ENCODE measurements at regions not wholly inside any gene's neighbourhood (a gene's known extent, or its start where the extent isn't known, plus 50 kb on each side); places are given as distances from the start of the nearest gene placed in this dataset.
A peak's percentile ranks its signal among the peaks of the same experiment; 100 is the strongest.

DNA sequence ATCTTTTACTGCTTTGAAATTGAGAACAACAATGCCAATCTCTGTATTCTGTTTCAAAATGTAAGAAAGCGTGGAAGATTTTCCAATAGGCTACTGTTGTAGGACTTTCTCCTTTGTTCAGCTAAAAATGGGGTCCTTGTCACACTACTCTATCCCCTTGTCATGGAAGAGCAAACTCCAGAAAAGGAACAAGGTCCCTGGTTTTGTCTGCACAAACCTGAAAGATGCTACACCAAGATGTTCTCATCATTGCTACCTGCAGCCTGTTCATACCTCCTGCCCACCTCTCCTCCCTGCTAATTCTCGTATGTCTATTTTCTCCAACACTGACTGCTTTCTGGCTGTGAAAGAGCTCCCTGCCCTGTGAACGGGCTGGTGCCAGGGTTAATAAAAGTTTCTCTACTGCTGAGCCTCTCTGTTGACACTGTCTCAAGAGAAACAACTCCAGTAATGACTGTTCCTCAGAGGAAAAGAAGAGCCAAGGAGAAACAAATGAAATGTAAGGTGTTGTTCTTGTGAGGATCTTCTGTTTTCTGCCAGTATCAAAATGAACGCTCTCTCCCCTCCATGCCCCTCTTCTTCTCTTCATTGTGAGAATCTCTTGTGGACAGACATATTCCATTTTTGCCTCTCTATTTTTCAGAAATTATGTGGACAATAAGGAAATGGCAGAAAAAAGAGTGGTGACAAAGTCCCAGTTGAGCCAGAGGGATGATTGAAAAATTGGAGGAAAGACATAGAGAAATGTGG is 287.1 kb downstream of the ADGB start:
- no peak for DNase-seq (ENCODE audit: low spot score)
- in situ Hi-C loops (cut with HindIII; ENCODE audit: low sequenced_read_pairs) = no loop called here

DNA sequence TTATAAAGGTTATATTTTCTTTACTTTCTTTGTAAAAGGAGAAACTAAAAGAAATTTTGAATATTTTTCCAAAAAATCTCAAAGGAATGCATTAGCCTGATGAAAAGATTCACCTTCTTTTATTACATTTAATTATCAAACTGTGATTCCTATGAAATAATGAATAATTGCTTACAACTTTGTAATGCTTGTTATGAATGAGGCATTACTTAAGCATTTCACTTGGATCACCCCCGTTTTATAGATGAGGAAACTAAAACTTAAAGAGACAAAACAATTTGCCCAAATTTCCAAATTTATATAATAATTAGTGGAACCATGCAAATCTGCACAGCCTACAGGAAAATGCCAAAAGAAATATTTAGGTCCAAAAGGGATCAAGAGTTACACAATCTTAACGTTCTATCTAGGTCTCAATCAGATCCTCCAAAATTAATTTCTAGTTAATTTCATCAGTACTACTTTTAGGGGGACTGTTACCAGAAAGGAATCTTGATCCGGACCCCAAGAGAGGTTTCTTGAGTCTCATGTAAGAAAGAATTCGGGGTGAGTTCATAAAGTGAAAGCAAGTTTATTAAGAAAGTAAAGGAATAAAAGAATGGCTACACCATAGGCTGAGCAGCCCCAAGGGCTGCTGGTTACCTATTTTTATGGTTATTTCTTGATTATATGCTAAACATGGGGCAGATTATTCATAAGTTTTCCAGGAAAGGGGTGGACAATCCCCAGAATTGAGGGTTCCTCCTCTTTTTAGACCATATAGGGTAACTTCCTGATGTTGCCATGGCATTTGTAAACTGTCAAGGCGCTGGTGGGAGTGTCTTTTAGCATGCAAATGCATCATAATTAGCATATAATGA is 288.0 kb downstream of the ADGB start:
- in situ Hi-C loops (cut with HindIII; ENCODE audit: low sequenced_read_pairs) = no loop called here
- no peak for DNase-seq (ENCODE audit: low spot score)

DNA sequence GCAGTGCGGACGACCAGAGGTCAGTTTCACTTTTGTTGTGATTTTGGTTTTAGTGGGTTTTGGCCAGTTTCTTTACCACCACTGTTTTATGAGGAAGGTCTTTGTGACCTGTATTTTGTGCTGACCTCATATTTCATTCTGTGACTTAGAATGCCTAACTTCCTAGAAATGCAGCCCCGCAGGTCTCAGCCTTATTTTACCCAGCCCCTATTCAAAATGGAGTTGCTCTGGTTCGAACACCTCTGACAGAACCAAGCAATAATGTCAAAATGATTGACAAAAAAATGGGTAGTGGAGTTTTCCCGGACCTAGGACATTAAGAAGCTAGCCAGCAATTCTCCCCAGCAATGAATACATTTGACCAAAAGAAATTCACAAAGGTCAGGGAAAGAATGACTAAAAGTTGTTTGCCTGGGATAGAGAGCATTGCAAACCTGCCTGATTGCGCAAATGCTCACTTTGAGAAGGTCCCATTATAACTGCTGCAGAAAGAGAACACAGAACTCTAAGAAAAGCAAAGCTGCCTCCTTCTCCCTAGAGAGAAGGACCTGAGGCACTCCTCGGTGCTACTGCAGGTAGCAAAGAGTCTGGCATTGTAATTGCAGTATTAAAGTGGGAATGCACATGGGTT is 288.8 kb downstream of the ADGB start:
- in situ Hi-C loops (cut with HindIII; ENCODE audit: low sequenced_read_pairs) = no loop called here
- DNase-seq (ENCODE audit: low spot score) = no peak

DNA sequence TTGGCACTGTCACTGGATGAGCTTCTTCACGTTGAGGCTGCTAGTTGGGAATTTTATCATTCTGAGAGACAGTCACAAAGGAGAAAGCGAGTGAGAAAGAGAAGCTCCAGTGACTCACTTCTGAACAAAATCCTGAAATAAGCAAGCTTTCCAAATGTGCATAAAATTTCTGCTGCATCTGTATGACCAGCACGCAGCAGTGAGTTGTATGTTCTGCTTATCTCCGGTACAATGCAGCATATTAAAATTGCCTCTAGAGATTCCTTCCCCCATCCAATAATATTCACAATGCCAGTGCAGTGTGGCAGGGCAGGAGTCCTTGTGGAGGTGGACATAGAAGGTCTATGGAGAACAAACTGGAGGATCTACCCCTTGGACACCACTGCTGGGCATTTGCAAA is 290.5 kb downstream of the ADGB start:
- in situ Hi-C loops (cut with HindIII; ENCODE audit: low sequenced_read_pairs) = no loop called here
- DNase-seq (ENCODE audit: low spot score) = no peak

- no peak for DNase-seq (ENCODE audit: low spot score)
- in situ Hi-C loops (cut with HindIII; ENCODE audit: low sequenced_read_pairs) = no loop called here
Observed at GRCh38 chr6:146890172-146890571, 291.4 kb downstream of the ADGB start.

DNA sequence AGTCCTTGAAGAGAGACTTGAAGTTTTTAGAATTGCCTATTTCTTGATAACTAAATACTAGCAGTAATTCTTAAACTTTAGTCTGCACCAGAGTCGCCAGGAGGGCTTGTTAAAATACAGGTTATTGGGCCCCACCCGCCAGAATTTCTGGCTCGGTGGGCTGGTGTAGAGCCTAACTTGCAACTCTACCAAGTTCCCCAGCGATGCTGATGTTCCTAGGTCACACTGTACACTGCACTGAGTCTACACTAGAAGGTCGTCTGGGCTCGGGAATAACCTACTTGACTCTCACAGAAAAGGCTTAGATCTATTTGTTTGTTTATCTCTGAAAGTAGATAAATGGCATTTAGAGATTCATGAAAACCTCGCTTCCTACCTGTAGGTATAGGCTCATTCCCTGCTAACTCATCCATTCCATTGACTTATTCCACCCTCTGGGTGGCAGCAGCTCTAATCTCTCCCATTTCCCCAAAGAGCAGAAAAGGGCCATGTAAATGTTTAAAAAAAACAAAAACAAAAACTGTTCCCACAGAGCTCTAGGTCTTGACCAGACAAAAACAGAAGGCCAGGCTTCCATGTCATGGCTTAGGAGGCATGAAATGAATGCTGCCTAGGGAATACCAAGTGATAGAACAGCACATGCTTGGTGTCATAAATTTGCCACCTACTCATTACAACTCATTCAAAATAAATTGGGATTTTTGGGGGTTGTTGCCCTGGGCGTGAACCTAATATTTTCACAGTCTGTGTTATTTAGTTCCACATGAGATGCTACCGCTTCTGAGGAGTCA is 292.1 kb downstream of the ADGB start:
- in situ Hi-C loops (cut with HindIII; ENCODE audit: low sequenced_read_pairs) = no loop called here

GRCh38 chr6:146891615-146892265 is 293.0 kb downstream of the ADGB start:
- in situ Hi-C loops (cut with HindIII; ENCODE audit: low sequenced_read_pairs) = no loop called here

More for the DNA sequence above, 292.1 kb downstream of the ADGB start:
- peak; percentile 29 for DNase-seq (ENCODE audit: low spot score)

DNA sequence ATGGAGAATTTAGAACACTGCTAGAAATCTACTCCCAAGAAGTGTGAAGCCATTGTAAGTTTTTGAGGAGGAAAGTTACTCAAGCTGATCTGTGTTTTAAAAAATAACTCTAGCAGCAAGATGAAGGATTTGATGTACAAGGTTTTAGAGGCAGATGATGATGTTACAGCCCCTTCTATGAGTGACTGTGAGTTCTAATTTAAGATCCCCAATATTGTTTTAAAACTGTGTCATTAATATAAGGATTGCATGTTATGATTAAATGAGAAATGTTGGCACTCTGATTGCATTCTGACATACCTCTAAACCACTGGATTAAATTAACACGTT is 293.5 kb downstream of the ADGB start:
- DNase-seq (ENCODE audit: low spot score) = no peak
- in situ Hi-C loops (cut with HindIII; ENCODE audit: low sequenced_read_pairs) = no loop called here

More at GRCh38 chr6:146891615-146892265, 293.0 kb downstream of the ADGB start:
- DNase-seq (ENCODE audit: low spot score) = no peak

DNA sequence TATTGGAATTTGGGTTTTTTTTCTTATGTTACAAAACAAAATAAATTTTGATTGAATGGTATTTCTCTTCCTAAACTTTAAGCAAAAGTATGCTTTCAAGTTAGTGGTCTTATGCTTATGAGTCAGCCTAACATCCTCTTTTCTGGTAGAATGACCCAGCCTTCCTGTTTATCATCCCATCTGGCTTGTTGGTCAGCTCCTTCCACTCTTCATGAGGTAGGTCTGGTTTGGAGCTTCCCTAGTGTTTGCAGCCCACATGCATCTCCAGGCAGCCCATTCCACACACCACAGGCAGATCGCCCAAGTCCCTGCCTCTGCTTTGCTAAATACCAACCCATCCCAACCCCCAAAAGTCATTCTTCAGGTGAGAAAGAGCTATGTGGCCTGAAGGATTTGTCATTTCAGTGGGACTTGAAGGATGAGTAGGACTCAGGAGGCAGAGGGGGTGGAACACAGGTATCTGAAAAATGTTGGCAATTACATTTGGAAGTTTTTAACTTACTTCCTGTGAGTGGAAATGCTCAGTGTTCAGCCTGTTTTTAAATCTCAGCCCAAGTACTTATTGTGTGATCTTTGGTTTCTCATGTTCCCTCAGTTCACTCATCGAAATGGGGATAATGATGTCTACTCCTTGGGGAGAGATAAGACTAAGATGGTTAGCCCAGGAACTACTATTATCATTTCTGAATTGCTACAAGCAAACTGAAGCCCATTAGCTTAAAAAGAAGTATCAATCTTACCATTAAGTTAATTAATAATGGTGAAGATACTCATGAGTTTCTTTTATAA is 294.0 kb downstream of the ADGB start:
- DNase-seq (ENCODE audit: low spot score) = no peak
- in situ Hi-C loops (cut with HindIII; ENCODE audit: low sequenced_read_pairs) = no loop called here

DNA sequence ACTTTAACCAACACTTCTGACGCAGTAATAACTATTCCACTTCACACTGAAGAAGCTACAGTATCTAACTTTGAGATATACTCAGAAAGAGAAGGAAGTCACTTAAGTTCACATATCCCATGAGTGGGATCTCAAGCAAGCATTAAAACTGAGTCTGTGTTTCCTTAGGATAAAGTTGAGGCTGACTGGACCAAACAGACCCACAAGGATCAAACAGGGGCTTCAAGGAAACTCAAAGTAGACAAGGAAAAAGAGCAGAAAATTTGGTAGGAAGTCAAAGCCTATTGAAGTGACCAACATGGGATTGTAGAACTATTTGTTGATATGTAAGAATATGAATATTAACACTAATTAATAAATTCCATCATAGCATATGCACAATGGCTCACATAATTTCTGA is 294.9 kb downstream of the ADGB start:
- in situ Hi-C loops (cut with HindIII; ENCODE audit: low sequenced_read_pairs) = no loop called here
- DNase-seq (ENCODE audit: low spot score) = no peak

- DNase-seq (ENCODE audit: low spot score) = no peak
- in situ Hi-C loops (cut with HindIII; ENCODE audit: low sequenced_read_pairs) = no loop called here
Observed at GRCh38 chr6:146894624-146895023, 295.9 kb downstream of the ADGB start.

DNA sequence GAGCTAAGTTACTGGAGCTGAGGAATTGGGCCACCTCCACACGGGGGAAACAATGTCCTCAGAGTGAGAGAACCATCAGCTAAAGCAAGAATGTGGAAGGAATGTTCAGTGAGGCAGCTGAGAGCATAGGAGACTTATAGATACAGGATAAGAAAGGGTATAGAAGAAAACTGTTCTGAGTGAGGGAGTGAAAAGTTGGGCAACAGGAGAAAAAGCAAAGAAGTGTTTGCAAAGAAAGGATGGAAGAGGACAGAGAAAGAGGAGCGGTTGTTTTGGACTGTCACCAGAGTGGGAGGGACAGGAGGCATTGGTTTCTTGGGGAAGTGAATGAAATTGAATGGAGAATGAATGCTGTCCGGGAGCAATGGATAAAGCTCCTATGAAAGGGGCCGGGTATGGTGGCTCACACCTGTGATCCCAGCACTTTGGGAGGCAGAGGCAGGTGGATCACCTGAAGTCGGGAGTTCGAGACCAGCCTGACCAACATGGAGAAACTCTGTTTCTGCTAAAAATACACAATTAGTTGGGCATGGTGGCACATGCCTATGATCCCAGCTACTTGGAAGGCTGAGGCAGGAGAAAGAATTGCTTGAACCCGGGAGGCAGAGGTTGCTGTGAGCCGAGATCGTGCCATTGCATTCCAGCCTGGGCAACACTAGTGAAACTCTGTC is 296.5 kb downstream of the ADGB start:
- in situ Hi-C loops (cut with HindIII; ENCODE audit: low sequenced_read_pairs) = no loop called here
- DNase-seq (ENCODE audit: low spot score) = no peak

DNA sequence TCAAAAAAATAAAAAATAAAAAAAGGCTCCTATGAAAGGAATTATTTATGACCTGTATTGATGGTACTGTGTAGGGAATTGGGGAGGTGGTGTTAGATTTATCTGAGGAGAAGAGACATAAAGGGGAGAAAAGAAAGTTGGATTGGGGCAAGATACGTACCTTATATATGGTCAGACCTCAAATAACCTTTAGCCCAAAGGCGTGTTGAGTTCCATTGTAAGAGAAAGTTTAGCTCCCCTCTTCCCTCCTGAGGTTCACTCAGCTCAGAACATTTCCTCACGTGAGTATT is 296.9 kb downstream of the ADGB start:
- in situ Hi-C loops (cut with HindIII; ENCODE audit: low sequenced_read_pairs) = no loop called here

DNA sequence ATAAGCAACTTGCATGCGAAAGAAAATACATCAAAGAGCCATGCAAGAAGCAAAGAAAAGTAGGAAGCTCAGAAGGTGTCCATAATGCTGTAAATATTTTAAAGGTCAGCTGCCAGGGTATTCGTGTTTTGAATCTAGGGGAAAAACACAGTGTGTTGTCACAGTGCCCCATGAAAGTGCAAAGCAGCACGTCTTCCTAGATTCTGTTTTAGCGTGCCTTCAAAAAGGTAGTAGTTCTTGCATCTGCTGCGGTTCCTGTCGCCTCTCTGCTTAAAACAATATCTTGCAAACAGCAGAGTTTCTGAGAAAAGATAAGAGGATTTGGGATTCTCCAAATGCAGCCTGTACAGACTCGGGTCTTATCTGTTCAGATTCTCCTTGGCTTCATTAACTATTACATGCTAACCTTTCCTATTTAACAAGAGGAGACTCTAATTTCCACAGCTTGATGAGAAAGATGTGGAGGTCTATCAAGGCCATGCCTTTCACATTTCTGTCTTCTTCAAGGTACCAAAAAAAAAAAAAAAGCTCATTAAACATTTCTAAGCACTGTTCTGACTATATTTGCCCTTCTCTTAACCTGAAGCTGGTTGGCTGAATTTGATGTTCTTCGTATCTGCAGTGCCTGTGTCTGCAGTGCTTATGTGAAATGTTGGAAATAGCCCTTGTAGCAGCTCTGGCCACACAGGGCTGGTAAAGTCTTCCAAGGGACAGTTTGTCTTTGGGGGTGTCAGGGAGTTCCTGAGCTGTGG is 297.5 kb downstream of the ADGB start:
- in situ Hi-C loops (cut with HindIII; ENCODE audit: low sequenced_read_pairs) = no loop called here
- DNase-seq (ENCODE audit: low spot score) = no peak

More for the DNA sequence above, 296.9 kb downstream of the ADGB start:
- DNase-seq (ENCODE audit: low spot score) = no peak

DNA sequence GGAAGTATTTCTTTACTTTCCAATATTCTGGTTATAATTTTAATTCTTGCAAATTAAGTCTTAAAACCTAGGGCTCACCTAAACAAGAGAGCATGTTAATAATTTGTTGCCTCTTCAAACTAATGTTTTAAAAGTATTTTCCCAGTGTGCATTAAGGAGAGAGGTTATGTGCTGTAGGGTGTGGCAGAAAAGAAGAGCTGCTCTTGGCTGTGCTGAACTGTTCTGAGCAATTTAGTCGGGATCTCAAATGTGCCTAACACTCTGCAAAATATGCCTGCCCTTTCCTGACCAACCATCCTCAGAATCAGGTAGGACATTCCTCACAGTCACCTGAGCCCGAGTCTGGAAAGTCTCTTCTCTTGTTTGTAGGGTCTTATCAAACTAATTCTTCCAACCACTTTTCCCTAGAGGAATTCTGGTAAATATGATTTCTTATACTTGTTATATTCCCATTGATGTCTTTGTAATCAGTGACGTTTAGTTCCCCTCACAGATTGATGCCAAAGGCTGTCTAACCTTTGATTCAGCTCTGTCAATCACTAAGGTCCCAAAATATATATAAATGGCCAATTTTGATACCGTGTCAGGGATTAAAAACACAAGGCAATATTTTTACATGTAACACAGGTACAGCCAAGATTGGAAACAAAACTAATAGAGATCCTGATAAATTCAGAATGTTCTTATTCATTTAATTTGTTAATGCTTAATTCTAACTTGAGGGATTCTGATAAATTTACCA is 298.4 kb downstream of the ADGB start:
- in situ Hi-C loops (cut with HindIII; ENCODE audit: low sequenced_read_pairs) = no loop called here
- DNase-seq (ENCODE audit: low spot score) = no peak

GRCh38 chr6:146898069-146898887 is 299.5 kb downstream of the ADGB start:
- DNase-seq (ENCODE audit: low spot score) = no peak
- in situ Hi-C loops (cut with HindIII; ENCODE audit: low sequenced_read_pairs) = no loop called here

Data from G401 (cell line).